K562 (cell line): ENCODE measurements at regions not wholly inside any gene's neighbourhood (a gene's known extent, or its start where the extent isn't known, plus 50 kb on each side); places are given as distances from the start of the nearest gene placed in this dataset.

Experiments
- ATAC-seq: fragments of 200-7000 bp; cut with Tn5 transposase; 3 replicates; pipeline ENCODE4 v1.9.1; 2020; ENCODE audit warnings: moderate library complexity
- BruUV-seq: library from RNA; stranded (reverse); fragments of 400-500 nt; replicated peaks from 2 replicates; lab custom pipeline; 2021; lab: Mats Ljungman, UMichigan
- CTCF ChIA-PET: fragments of 300-600 bp; formaldehyde crosslinking; extraction: SDS; loops from one replicate; lab custom pipeline; 2021; ENCODE audit warnings: low intra/inter-chr PET ratio; lab: Yijun Ruan, JAX
- POLR2A ChIA-PET: fragments of 300-600, 350-650 bp; sonication (Branson Sonifier 250); formaldehyde crosslinking; extraction: SDS; loops from one replicate; lab custom pipeline; 2021; ENCODE audit warnings: antibody characterized with exemption, inconsistent platforms; lab: Yijun Ruan, JAX
- DNase-seq, 4 experiments: peaks; one replicate each; pipeline versions ENCODE4 v3.0.0 to v3.0.0-alpha.2; 2011 to 2018; ENCODE audit warnings: low spot score in 3 of 4, mixed read lengths in 3 of 4; ENCODE audit errors: extremely low read depth in 1 of 4
- FAIRE-seq: peaks from 2 replicates; lab custom pipeline; 2011; peaks lifted over from hg19 to GRCh38; lab: Jason Lieb, UNC
- H2AFZ ChIP-seq: 2 replicates; pipeline ENCODE4 v1.6.0; 2011; ENCODE audit warnings: low read depth, low read length, control low read depth, inconsistent platforms
- H3K27ac ChIP-seq: fragments of 200-600 bp; 3 replicates; pipeline ENCODE4 v1.8.0; 2011; ENCODE audit warnings: low read depth, mild to moderate bottlenecking, control low read depth, inconsistent platforms, low read length, moderate library complexity, mixed read lengths; ENCODE audit errors: extremely low read depth
- H3K27me3 ChIP-seq, 2 experiments: fragments of 300-600 bp in 1 of 2; 2 replicates in 1 of 2; 3 replicates in 1 of 2; pipeline versions ENCODE4 v1.6.0 to v1.8.0; 2011; ENCODE audit warnings: inconsistent platforms in 2 of 2, low read length in 2 of 2, mild to moderate bottlenecking in 1 of 2, mixed read lengths in 1 of 2, moderate library complexity in 1 of 2; ENCODE audit not compliant: control insufficient read depth in 2 of 2, insufficient read depth in 2 of 2
- H3K36me3 ChIP-seq: fragments of 300-600 bp; 3 replicates; pipeline ENCODE4 v1.8.0; 2011; ENCODE audit warnings: mild to moderate bottlenecking, low read length, inconsistent platforms; ENCODE audit not compliant: control insufficient read depth, insufficient read depth
- H3K4me1 ChIP-seq, 2 experiments: fragments of 200-600 bp in 1 of 2; replicated peaks in 1 of 2; 2 replicates in 1 of 2; 3 replicates in 1 of 2; pipeline versions ENCODE4 v1.5.1 to v1.8.0; 2011; ENCODE audit warnings: inconsistent platforms in 2 of 2, low read length in 2 of 2, mild to moderate bottlenecking in 1 of 2, mixed read lengths in 1 of 2, moderate library complexity in 1 of 2; ENCODE audit not compliant: control insufficient read depth in 2 of 2, insufficient read depth in 2 of 2
- H3K4me2 ChIP-seq: 2 replicates; pipeline ENCODE4 v1.6.1; 2011; ENCODE audit warnings: low read length, control low read depth, inconsistent platforms, mixed read lengths; ENCODE audit not compliant: insufficient read depth
- H3K4me3 ChIP-seq: fragments of 200-600 bp; sonication (generic), shearing (Covaris generic); 2 replicates; pipeline ENCODE4 v1.5.1; 2016; ENCODE audit warnings: control low read depth, inconsistent platforms
- H3K79me2 ChIP-seq: fragments of 200-600 bp; 3 replicates; pipeline ENCODE4 v1.8.0; 2011; ENCODE audit warnings: low read length, inconsistent platforms; ENCODE audit not compliant: control insufficient read depth, insufficient read depth
- H3K9ac ChIP-seq, 2 experiments: 2 replicates each; pipeline versions ENCODE4 v1.6.0 to v1.6.1; 2011; ENCODE audit warnings: low read depth in 2 of 2, low read length in 2 of 2, control low read depth in 1 of 2, inconsistent platforms in 1 of 2, mild to moderate bottlenecking in 1 of 2, mixed read lengths in 1 of 2; ENCODE audit not compliant: insufficient read depth in 1 of 2
- H3K9me1 ChIP-seq: one replicate; pipeline ENCODE4 v1.6.0; 2011; ENCODE audit warnings: inconsistent platforms, mild to moderate bottlenecking, low read length, moderate library complexity; ENCODE audit not compliant: control insufficient read depth, insufficient read depth
- H3K9me3 ChIP-seq: replicated peaks from 2 replicates; pipeline ENCODE4 v1.5.1; 2011; ENCODE audit warnings: low read depth, low read length, inconsistent platforms; ENCODE audit not compliant: control insufficient read depth, insufficient read depth
- H4K20me1 ChIP-seq: replicated peaks from 2 replicates; pipeline ENCODE4 v1.6.1; 2011; ENCODE audit warnings: low read length, inconsistent platforms, mixed read lengths; ENCODE audit not compliant: control insufficient read depth, insufficient read depth
- DLX4 ChIP-seq: fragments of 250-450 bp; sonication (Bioruptor Pico); IDR thresholded peaks from 2 replicates; pipeline ENCODE4 v1.6.1; 2021; ENCODE audit warnings: mild to moderate bottlenecking
- DNMT1 ChIP-seq: fragments of 450-650 bp; IDR thresholded peaks from 2 replicates; pipeline ENCODE4 v1.6.1; 2016; ENCODE audit warnings: antibody characterized with exemption, mild to moderate bottlenecking
- GATA2 ChIP-seq: sonication (generic); formaldehyde crosslinking; IDR thresholded peaks from 2 replicates; pipeline ENCODE4 v1.4.0; 2020; ENCODE audit warnings: mild to moderate bottlenecking, missing genetic modification reagents
- HDAC3 ChIP-seq: fragments of 450-650 bp; IDR thresholded peaks from 2 replicates; pipeline ENCODE4 v1.6.1; 2018; ENCODE audit warnings: borderline replicate concordance, mild to moderate bottlenecking, moderate library complexity; ENCODE audit not compliant: partially characterized antibody
- JUNB ChIP-seq: fragments of 450-650 bp; formaldehyde crosslinking; conservative IDR thresholded peaks from 2 replicates; pipeline ENCODE4 v1.4.0; 2020; ENCODE audit warnings: mild to moderate bottlenecking
- JUND ChIP-seq, 2 experiments: IDR thresholded peaks; 2 replicates in 1 of 2; 3 replicates in 1 of 2; pipeline ENCODE4 v1.6.1; 2011; ENCODE audit warnings: borderline replicate concordance in 2 of 2, low read depth in 2 of 2, low read length in 2 of 2, improper control_type of control experiment in 1 of 2, missing biosample characterization in 1 of 2, missing genetic modification characterization in 1 of 2, missing genetic modification reagents in 1 of 2
- L3MBTL2 ChIP-seq: fragments of 450-650 bp; IDR thresholded peaks from 2 replicates; pipeline ENCODE4 v1.6.1; 2016; ENCODE audit warnings: mild to moderate bottlenecking, moderate library complexity
- NFXL1 ChIP-seq: fragments of 450-650 bp; formaldehyde crosslinking; IDR thresholded peaks from 2 replicates; pipeline ENCODE4 v1.4.0; 2021; ENCODE audit warnings: mild to moderate bottlenecking
- PHB ChIP-seq: fragments of 250-450 bp; sonication (Bioruptor Pico); IDR thresholded peaks from 2 replicates; pipeline ENCODE4 v1.5.0; 2021
- PYGO2 ChIP-seq: fragments of 450-650 bp; IDR thresholded peaks from 2 replicates; pipeline ENCODE4 v1.6.1; 2016; ENCODE audit warnings: mild to moderate bottlenecking, missing genetic modification characterization, moderate library complexity, missing compliant biosample characterization
- SMARCE1 ChIP-seq: fragments of 450-650 bp; IDR thresholded peaks from 2 replicates; pipeline ENCODE4 v1.7.1; 2016; ENCODE audit warnings: mild to moderate bottlenecking
- SRF ChIP-seq, 2 experiments: fragments of 250-450, 450-650 bp in 1 of 2; sonication (Bioruptor Pico) in 1 of 2; sonication (generic) in 1 of 2; formaldehyde crosslinking; IDR thresholded peaks; 2 replicates each; pipeline versions ENCODE4 v1.5.0 to v1.5.1; 2020 to 2022; ENCODE audit warnings: mild to moderate bottlenecking in 1 of 2, missing genetic modification reagents in 1 of 2
- TRIM28 ChIP-seq: fragments of 450-650 bp; IDR thresholded peaks from 2 replicates; pipeline ENCODE4 v1.6.1; 2017
- U2AF1 ChIP-seq: fragments of 200-400 bp; formaldehyde crosslinking; optimal IDR thresholded peaks from 2 replicates; pipeline ENCODE3; 2017; ENCODE audit warnings: mild to moderate bottlenecking, low read depth, low read length, moderate library complexity
- ZBTB7A ChIP-seq: IDR thresholded peaks from 2 replicates; pipeline ENCODE4 v1.6.1; 2011; ENCODE audit warnings: low read depth, mild to moderate bottlenecking, low read length, moderate library complexity, borderline replicate concordance; ENCODE audit not compliant: control insufficient read depth
- ZNF23 ChIP-seq: fragments of 250-450 bp; sonication (Bioruptor Pico); IDR thresholded peaks from 2 replicates; pipeline ENCODE4 v1.4.0; 2020; ENCODE audit warnings: mild to moderate bottlenecking
- ZNF347 ChIP-seq: fragments of 450-650 bp; formaldehyde crosslinking; IDR thresholded peaks from 2 replicates; pipeline ENCODE4 v1.4.0; 2020; ENCODE audit warnings: low read depth, mild to moderate bottlenecking, moderate library complexity
- WGBS: fragments of 100-300 bp; shearing (Covaris generic); methylation state at CpG from one replicate; pipeline ENCODE4 v1.1.6; 2016; ENCODE audit warnings: low coverage, mixed read lengths; ENCODE audit not compliant: insufficient coverage; ENCODE audit errors: missing lambda C conversion rate; 5-methylcytosine and 5-hydroxymethylcytosine counted together
- in situ Hi-C: fragments of 300-500 bp; cut with MboI; formaldehyde crosslinking; loops from 4 replicates; pipeline ENCODE4 v1.15.0; 2018; ENCODE audit warnings: inconsistent platforms, mixed read lengths
- intact Hi-C: fragments of 100-400 bp; cut with micrococcal nuclease; formaldehyde crosslinking; loops from 2 replicates; pipeline ENCODE4 v1.14.2; 2022
- TF ChIP-seq, protein P1 (sequence below): fragments of 450-650 bp; formaldehyde crosslinking; IDR thresholded peaks from 2 replicates; pipeline ENCODE4 v1.4.0; 2020; ENCODE audit warnings: mild to moderate bottlenecking, moderate library complexity
- TF ChIP-seq, protein P2 (sequence below): sonication (generic); formaldehyde crosslinking; IDR thresholded peaks from 2 replicates; pipeline ENCODE4 v1.4.0; 2020; ENCODE audit warnings: mild to moderate bottlenecking, missing genetic modification reagents

DNA sequence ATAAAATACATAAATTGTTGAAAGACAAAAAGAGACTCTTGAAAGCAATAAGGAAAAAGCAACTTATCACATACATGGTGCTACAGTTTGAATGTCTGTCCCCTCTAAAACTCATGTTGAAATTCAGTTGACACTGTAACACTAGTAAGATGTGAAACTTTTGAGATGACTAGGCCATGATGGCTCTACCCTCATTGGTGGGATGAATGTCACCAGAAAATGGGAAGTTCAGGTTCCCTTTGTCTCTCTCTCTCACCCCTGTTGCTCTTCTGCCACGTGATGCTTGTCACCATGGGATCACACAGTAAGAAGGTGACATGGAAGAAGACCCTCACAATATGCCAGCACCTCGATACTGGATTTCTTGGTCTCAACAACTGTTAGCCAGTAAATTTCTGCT is 50.3 kb upstream of the SPTLC1 start:
- TF ChIP-seq DLX4 (CRISPR knock-in tag) (no peak), HDAC3 (no peak), TRIM28 (no peak), NFXL1 (CRISPR knock-in tag) (no peak), ZNF347 (no peak), ZBTB7A (no peak), L3MBTL2 (no peak), PHB (CRISPR knock-in tag) (no peak), SMARCE1 (no peak), DNMT1 (no peak), GATA2 (CRISPR knock-in tag) (no peak), PYGO2 (tag) (no peak), JUND (IDR thresholded peaks at IDR 0.05; ENCODE audit: borderline replicate concordance, low read depth, low read length) (no peak), JUND (tag; IDR thresholded peaks at IDR 0.05; ENCODE audit: borderline replicate concordance, low read depth, low read length) (no peak), ZNF23 (CRISPR knock-in tag) (no peak), U2AF1 (no peak), JUNB (CRISPR knock-in tag) (no peak), SRF (CRISPR knock-in tag; IDR thresholded peaks at IDR 0.05) (no peak)
- TF ChIP-seq, protein P1, sequence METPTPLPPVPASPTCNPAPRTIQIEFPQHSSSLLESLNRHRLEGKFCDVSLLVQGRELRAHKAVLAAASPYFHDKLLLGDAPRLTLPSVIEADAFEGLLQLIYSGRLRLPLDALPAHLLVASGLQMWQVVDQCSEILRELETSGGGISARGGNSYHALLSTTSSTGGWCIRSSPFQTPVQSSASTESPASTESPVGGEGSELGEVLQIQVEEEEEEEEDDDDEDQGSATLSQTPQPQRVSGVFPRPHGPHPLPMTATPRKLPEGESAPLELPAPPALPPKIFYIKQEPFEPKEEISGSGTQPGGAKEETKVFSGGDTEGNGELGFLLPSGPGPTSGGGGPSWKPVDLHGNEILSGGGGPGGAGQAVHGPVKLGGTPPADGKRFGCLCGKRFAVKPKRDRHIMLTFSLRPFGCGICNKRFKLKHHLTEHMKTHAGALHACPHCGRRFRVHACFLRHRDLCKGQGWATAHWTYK (CRISPR knock-in tag), result no peak
- TF ChIP-seq, protein P2, sequence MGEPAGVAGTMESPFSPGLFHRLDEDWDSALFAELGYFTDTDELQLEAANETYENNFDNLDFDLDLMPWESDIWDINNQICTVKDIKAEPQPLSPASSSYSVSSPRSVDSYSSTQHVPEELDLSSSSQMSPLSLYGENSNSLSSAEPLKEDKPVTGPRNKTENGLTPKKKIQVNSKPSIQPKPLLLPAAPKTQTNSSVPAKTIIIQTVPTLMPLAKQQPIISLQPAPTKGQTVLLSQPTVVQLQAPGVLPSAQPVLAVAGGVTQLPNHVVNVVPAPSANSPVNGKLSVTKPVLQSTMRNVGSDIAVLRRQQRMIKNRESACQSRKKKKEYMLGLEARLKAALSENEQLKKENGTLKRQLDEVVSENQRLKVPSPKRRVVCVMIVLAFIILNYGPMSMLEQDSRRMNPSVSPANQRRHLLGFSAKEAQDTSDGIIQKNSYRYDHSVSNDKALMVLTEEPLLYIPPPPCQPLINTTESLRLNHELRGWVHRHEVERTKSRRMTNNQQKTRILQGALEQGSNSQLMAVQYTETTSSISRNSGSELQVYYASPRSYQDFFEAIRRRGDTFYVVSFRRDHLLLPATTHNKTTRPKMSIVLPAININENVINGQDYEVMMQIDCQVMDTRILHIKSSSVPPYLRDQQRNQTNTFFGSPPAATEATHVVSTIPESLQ, result no peak
- TF ChIP-seq, all 486 proteins: peak for 0
- H3K9me1 ChIP-seq, result no peaks in the 10 kb centered on the region
- ChIA-PET CTCF (no interaction called here), POLR2A (no interaction called here)
- no peak for ATAC-seq
- no peak overlapping the region for H3K9ac ChIP-seq
- peaks cover 5% of the 10 kb centered on the region; the same call in 1 of the 2 replicates for H3K9me3 ChIP-seq
- no peaks in the 10 kb centered on the region for H3K79me2 ChIP-seq
- no peak overlapping the region for H3K4me2 ChIP-seq
- FAIRE-seq, result no peak
- no peaks in the 10 kb centered on the region for H4K20me1 ChIP-seq
- no peaks in the 10 kb centered on the region for H3K4me1 ChIP-seq
- H3K27ac ChIP-seq, result no peak overlapping the region
- no TSS peak for BruUV-seq
- H2AFZ ChIP-seq, result no peak overlapping the region
- WGBS, result 7% methylated on average over 2 of the region's 2 CpGs
- peaks cover 0 to 12% of the 10 kb centered on the region in 2 experiments; a peak in 3 of 5 replicates for H3K27me3 ChIP-seq
- intact Hi-C loops, result no loop called here
- in situ Hi-C loops, result no loop called here
- DNase-seq, result no peak
- H3K4me3 ChIP-seq, result no peak overlapping the region
- no peaks in the 10 kb centered on the region for H3K36me3 ChIP-seq
